GM13977 (cell line): ENCODE measurements at regions not wholly inside any gene's neighbourhood (a gene's known extent, or its start where the extent isn't known, plus 50 kb on each side); places are given as distances from the start of the nearest gene placed in this dataset.

Experiments
- DNase-seq: peaks from one replicate; pipeline ENCODE4 v3.0.0; 2012; ENCODE audit warnings: low spot score
- CTCF ChIP-seq: IDR thresholded peaks from 2 replicates; pipeline ENCODE4 v1.5.1; 2012; ENCODE audit warnings: mild to moderate bottlenecking, control low read depth; ENCODE audit not compliant: insufficient read depth; ENCODE audit errors: extremely low read depth, missing control alignments
- in situ Hi-C: fragments of 300-500 bp; cut with MboI; formaldehyde crosslinking; loops from one replicate; pipeline ENCODE4 v1.12.0; 2022; ENCODE audit warnings: low sequenced_read_pairs, low pct_unique_long_range_greater_than_20kb, mixed read lengths, inconsistent platforms; ENCODE audit not compliant: unreplicated experiment

GRCh38 chr12:89161557-89161956, 190.7 kb downstream of the DUSP6 start:
- in situ Hi-C loops: no loop called here
- no peak for DNase-seq
- no peak for TF ChIP-seq CTCF

GRCh38 chr12:89160716-89161123, 191.6 kb downstream of the DUSP6 start:
- in situ Hi-C loops: no loop called here
- TF ChIP-seq CTCF: no peak
- no peak for DNase-seq

GRCh38 chr12:89157413-89157812, 194.9 kb downstream of the DUSP6 start:
- no peak for TF ChIP-seq CTCF
- in situ Hi-C loops: no loop called here
- no peak for DNase-seq

- no peak for TF ChIP-seq CTCF
- no peak for DNase-seq
- in situ Hi-C loops: no loop called here
Measured at GRCh38 chr12:89156862-89157262, 195.4 kb downstream of the DUSP6 start.

- in situ Hi-C loops: no loop called here
- DNase-seq: no peak
- no peak for TF ChIP-seq CTCF
Measured at GRCh38 chr12:89156340-89156739, 196.0 kb downstream of the DUSP6 start.

GRCh38 chr12:89155826-89156225, 196.5 kb downstream of the DUSP6 start:
- in situ Hi-C loops: no loop called here
- no peak for TF ChIP-seq CTCF
- DNase-seq: no peak
